Hepatocyte (in vitro differentiated cells): ENCODE measurements at regions not wholly inside any gene's neighbourhood (a gene's known extent, or its start where the extent isn't known, plus 50 kb on each side); places are given as distances from the start of the nearest gene placed in this dataset.
A peak's percentile ranks its signal among the peaks of the same experiment; 100 is the strongest.

Source experiments
- DNase-seq: peaks from one replicate; pipeline ENCODE4 v3.0.0-alpha.2; 2016; ENCODE audit warnings: low spot score
- H2AFZ ChIP-seq: fragments of 200-600 bp; sonication (generic); 2 replicates; pipeline ENCODE4 v1.6.0; 2016; ENCODE audit warnings: antibody characterized with exemption, mild to moderate bottlenecking
- H3K27ac ChIP-seq: fragments of 200-600 bp; sonication (generic); 2 replicates; pipeline ENCODE4 v1.5.1; 2016; ENCODE audit warnings: mild to moderate bottlenecking
- H3K27me3 ChIP-seq: fragments of 200-600 bp; sonication (generic); 2 replicates; pipeline ENCODE4 v1.6.1; 2016
- H3K36me3 ChIP-seq: fragments of 200-600 bp; sonication (generic); replicated peaks from 2 replicates; pipeline ENCODE4 v1.5.1; 2016; ENCODE audit warnings: low read depth; ENCODE audit not compliant: insufficient read depth
- H3K4me1 ChIP-seq: fragments of 200-600 bp; sonication (generic); 2 replicates; pipeline ENCODE4 v1.5.1; 2016; ENCODE audit warnings: mild to moderate bottlenecking, moderate library complexity; ENCODE audit not compliant: insufficient read depth
- H3K4me2 ChIP-seq: fragments of 200-600 bp; sonication (generic); 2 replicates; pipeline ENCODE4 v1.6.0; 2016
- H3K4me3 ChIP-seq: fragments of 200-600 bp; sonication (generic); 2 replicates; pipeline ENCODE4 v1.5.1; 2016; ENCODE audit warnings: mild to moderate bottlenecking
- H3K79me2 ChIP-seq: fragments of 200-600 bp; sonication (generic); 2 replicates; pipeline ENCODE4 v1.6.0; 2017; ENCODE audit warnings: mild to moderate bottlenecking
- H3K9me2 ChIP-seq: fragments of 200-600 bp; sonication (generic); replicated peaks from 2 replicates; pipeline ENCODE4 v1.6.0; 2017; ENCODE audit warnings: mild to moderate bottlenecking; ENCODE audit not compliant: insufficient read depth
- H3K9me3 ChIP-seq: fragments of 200-600 bp; sonication (generic); 2 replicates; pipeline ENCODE4 v1.5.1; 2016; ENCODE audit warnings: low read depth, mild to moderate bottlenecking
- H4K20me1 ChIP-seq: fragments of 200-600 bp; sonication (generic); 2 replicates; pipeline ENCODE4 v1.6.0; 2016; ENCODE audit warnings: mild to moderate bottlenecking; ENCODE audit not compliant: insufficient read depth, poor library complexity, severe bottlenecking
- EZH2 ChIP-seq: fragments of 200-600 bp; sonication (generic); IDR thresholded peaks from 2 replicates; pipeline ENCODE4 v1.6.1; 2016; ENCODE audit warnings: antibody characterized with exemption, mild to moderate bottlenecking, borderline replicate concordance
- EZH2phosphoT487 ChIP-seq: fragments of 200-600 bp; sonication (generic); IDR thresholded peaks from one replicate; pipeline ENCODE4 v1.6.1; 2018; ENCODE audit warnings: antibody characterized with exemption, mild to moderate bottlenecking, low read depth, moderate library complexity; ENCODE audit not compliant: unreplicated experiment, severe bottlenecking
- WGBS: methylation state at CpG from one replicate; pipeline ENCODE4 v1.1.6; 2016; ENCODE audit warnings: low lambda C conversion rate; ENCODE audit errors: missing lambda C conversion rate; 5-methylcytosine and 5-hydroxymethylcytosine counted together
- TF ChIP-seq, protein P1 (sequence below): fragments of 200-600 bp; sonication (generic); IDR thresholded peaks from 2 replicates; pipeline ENCODE4 v1.5.1; 2016; ENCODE audit warnings: antibody characterized with exemption, mild to moderate bottlenecking; ENCODE audit not compliant: poor library complexity

DNA sequence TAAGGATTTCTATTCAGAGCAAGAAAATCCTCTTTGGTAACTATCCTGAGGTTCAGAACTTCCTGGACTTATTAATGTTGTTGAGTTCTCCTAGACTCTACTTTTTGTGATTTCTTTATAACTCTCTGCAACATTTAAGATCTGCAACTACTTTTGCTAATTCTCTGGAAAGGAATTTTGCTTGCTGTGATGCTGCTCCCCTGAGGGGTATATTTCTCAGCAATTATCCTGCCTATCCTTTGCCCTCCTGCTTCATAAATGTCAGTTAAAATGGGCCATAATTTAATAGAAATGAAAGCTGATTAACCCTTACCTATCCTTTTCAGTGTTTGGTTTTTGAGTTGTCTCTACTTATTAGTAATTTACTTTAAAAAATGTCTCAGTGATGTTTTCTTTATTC, 377.3 kb upstream of the LRRC3B start:
- Histone ChIP-seq H4K20me1 (no peaks in the 10 kb centered on the region), H3K36me3 (no peaks in the 10 kb centered on the region), H3K9me3 (no peaks in the 10 kb centered on the region), H2AFZ (no peak overlapping the region), H3K4me1 (peaks cover 17% of the 10 kb centered on the region), H3K9me2 (no peaks in the 10 kb centered on the region), H3K4me2 (no peak overlapping the region), H3K27me3 (no peaks in the 10 kb centered on the region), H3K27ac (no peak overlapping the region), H3K4me3 (no peak overlapping the region), H3K79me2 (no peaks in the 10 kb centered on the region)
- DNase-seq, result no peak
- TF ChIP-seq, protein P1, sequence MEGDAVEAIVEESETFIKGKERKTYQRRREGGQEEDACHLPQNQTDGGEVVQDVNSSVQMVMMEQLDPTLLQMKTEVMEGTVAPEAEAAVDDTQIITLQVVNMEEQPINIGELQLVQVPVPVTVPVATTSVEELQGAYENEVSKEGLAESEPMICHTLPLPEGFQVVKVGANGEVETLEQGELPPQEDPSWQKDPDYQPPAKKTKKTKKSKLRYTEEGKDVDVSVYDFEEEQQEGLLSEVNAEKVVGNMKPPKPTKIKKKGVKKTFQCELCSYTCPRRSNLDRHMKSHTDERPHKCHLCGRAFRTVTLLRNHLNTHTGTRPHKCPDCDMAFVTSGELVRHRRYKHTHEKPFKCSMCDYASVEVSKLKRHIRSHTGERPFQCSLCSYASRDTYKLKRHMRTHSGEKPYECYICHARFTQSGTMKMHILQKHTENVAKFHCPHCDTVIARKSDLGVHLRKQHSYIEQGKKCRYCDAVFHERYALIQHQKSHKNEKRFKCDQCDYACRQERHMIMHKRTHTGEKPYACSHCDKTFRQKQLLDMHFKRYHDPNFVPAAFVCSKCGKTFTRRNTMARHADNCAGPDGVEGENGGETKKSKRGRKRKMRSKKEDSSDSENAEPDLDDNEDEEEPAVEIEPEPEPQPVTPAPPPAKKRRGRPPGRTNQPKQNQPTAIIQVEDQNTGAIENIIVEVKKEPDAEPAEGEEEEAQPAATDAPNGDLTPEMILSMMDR, result no peak
- TF ChIP-seq EZH2phosphoT487, result no peak
- no peak for TF ChIP-seq EZH2

- TF ChIP-seq, protein P1, result no peak
- TF ChIP-seq EZH2 (no peak), EZH2phosphoT487 (no peak)
- no peaks in the 10 kb centered on the region for H3K9me2 ChIP-seq
- DNase-seq, result no peak
- H4K20me1 ChIP-seq, result no peaks in the 10 kb centered on the region
- no peaks in the 10 kb centered on the region for H3K9me3 ChIP-seq
- no peaks in the 10 kb centered on the region for H3K27me3 ChIP-seq
- no peak overlapping the region for H3K27ac ChIP-seq
- no peaks in the 10 kb centered on the region for H3K36me3 ChIP-seq
- H3K4me3 ChIP-seq, result no peak overlapping the region
- H2AFZ ChIP-seq, result no peak overlapping the region
- peaks cover 17% of the 10 kb centered on the region for H3K4me1 ChIP-seq
- 68% methylated on average over 2 of the region's 2 CpGs for WGBS
- H3K4me2 ChIP-seq, result no peak overlapping the region
- H3K79me2 ChIP-seq, result no peaks in the 10 kb centered on the region
Observed at GRCh38 chr3:26246901-26247300, 375.7 kb upstream of the LRRC3B start.

DNA sequence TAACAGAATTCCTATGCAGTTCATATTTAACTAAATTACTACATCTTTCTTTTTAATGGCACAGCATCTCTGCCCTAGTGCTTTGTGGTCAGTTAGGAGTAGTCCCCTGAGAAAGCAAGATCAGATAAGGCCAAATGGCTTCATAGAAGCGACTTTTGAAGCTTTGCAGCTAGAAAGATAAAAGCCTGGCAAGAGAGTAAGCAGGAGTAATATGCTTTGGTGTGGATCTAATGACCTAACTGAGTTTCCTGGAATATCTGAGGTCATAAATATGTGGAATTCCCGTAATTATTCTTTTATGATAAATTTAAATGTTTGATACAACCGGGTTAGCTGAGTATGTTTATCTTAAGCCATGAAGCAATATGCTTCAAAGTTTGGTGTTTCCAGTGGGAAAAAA, 374.9 kb upstream of the LRRC3B start:
- Histone ChIP-seq H3K4me3 (no peak overlapping the region), H3K27ac (peak overlapping the region; percentile 16), H4K20me1 (no peaks in the 10 kb centered on the region), H3K4me2 (no peak overlapping the region), H2AFZ (no peak overlapping the region), H3K4me1 (peaks cover 17% of the 10 kb centered on the region), H3K79me2 (no peaks in the 10 kb centered on the region), H3K36me3 (no peaks in the 10 kb centered on the region), H3K27me3 (no peaks in the 10 kb centered on the region), H3K9me2 (no peaks in the 10 kb centered on the region), H3K9me3 (no peaks in the 10 kb centered on the region)
- 23% methylated on average over 3 of the region's 3 CpGs for WGBS
- no peak for TF ChIP-seq EZH2phosphoT487
- TF ChIP-seq EZH2, result no peak
- TF ChIP-seq, protein P1, result no peak
- DNase-seq, result no peak

GRCh38 chr3:26252001-26252400, 370.6 kb upstream of the LRRC3B start:
- Histone ChIP-seq H3K4me2 (no peak overlapping the region), H3K9me2 (no peaks in the 10 kb centered on the region), H3K4me1 (peaks cover 17% of the 10 kb centered on the region), H3K9me3 (no peaks in the 10 kb centered on the region), H3K36me3 (no peaks in the 10 kb centered on the region), H4K20me1 (no peaks in the 10 kb centered on the region), H3K79me2 (no peaks in the 10 kb centered on the region), H3K4me3 (no peak overlapping the region), H3K27ac (no peak overlapping the region), H2AFZ (no peak overlapping the region), H3K27me3 (no peaks in the 10 kb centered on the region)
- DNase-seq, result no peak
- TF ChIP-seq, protein P1, result no peak
- TF ChIP-seq EZH2, result no peak
- no peak for TF ChIP-seq EZH2phosphoT487
- WGBS, result 91% methylated on average over 4 of the region's 4 CpGs
